GM12878 (cell line): ENCODE measurements at regions not wholly inside any gene's neighbourhood (a gene's known extent, or its start where the extent isn't known, plus 50 kb on each side); places are given as distances from the start of the nearest gene placed in this dataset.
A peak's percentile ranks its signal among the peaks of the same experiment; 100 is the strongest.

Experiments used
- ATAC-seq: fragments of 200-7000 bp; cut with Tn5 transposase; 3 replicates; pipeline ENCODE4 v1.9.1; 2020; ENCODE audit warnings: mild to moderate bottlenecking, moderate library complexity
- BruUV-seq: library from RNA; stranded (reverse); fragments of 400-500 nt; replicated peaks from 2 replicates; lab custom pipeline; 2021; lab: Mats Ljungman, UMichigan
- CTCF ChIA-PET: fragments of 300-600 bp; sonication (Branson Sonifier 250); formaldehyde crosslinking; extraction: SDS; loops from one replicate; lab custom pipeline; 2021; ENCODE audit warnings: inconsistent platforms; lab: Yijun Ruan, JAX
- POLR2A ChIA-PET: fragments of 350-600 bp; formaldehyde crosslinking; extraction: SDS; loops from one replicate; lab custom pipeline; 2021; ENCODE audit warnings: inconsistent platforms; lab: Charles Lee
- RAD21 ChIA-PET: fragments of 300-600 bp; sonication (Branson Sonifier 250); formaldehyde crosslinking; loops from one replicate; lab custom pipeline; 2023; ENCODE audit warnings: antibody characterized with exemption; ENCODE audit not compliant: unreplicated experiment; lab: Charles Lee
- SMC1A ChIA-PET: fragments of 300-600 bp; sonication (Branson Sonifier 250); formaldehyde crosslinking; loops from one replicate; lab custom pipeline; 2023; ENCODE audit not compliant: unreplicated experiment, uncharacterized antibody; lab: Charles Lee
- DNase-seq: peaks from one replicate; pipeline ENCODE4 v3.0.0-alpha.2; 2011; ENCODE audit warnings: low read depth, low spot score
- FAIRE-seq: peaks from 3 replicates; lab custom pipeline; 2011; peaks lifted over from hg19 to GRCh38; lab: Jason Lieb, UNC
- H2AFZ ChIP-seq: 2 replicates; pipeline ENCODE4 v1.6.0; 2011; ENCODE audit warnings: low read depth, low read length, control low read depth; ENCODE audit not compliant: control insufficient read depth
- H3K27ac ChIP-seq: 2 replicates; pipeline ENCODE4 v1.5.1; 2011; ENCODE audit warnings: control low read depth; ENCODE audit not compliant: control insufficient read depth, insufficient read depth
- H3K27me3 ChIP-seq, 2 experiments: replicated peaks in 1 of 2; 2 replicates each; pipeline versions ENCODE4 v1.6.0 to v1.6.1; 2011; ENCODE audit warnings: low read length in 1 of 2; ENCODE audit not compliant: control insufficient read depth in 2 of 2, insufficient read depth in 2 of 2
- H3K36me3 ChIP-seq, 2 experiments: 2 replicates each; pipeline ENCODE4 v1.5.1; 2011; ENCODE audit warnings: low read length in 1 of 2; ENCODE audit not compliant: control insufficient read depth in 2 of 2, insufficient read depth in 2 of 2
- H3K4me1 ChIP-seq: 2 replicates; pipeline ENCODE4 v1.6.1; 2011; ENCODE audit warnings: mild to moderate bottlenecking, low read length, moderate library complexity, mixed read lengths; ENCODE audit not compliant: control insufficient read depth, insufficient read depth
- H3K4me2 ChIP-seq: 2 replicates; pipeline ENCODE4 v1.6.0; 2011; ENCODE audit warnings: control low read depth; ENCODE audit not compliant: control insufficient read depth, insufficient read depth
- H3K4me3 ChIP-seq: fragments of 200-600 bp; sonication (generic); 2 replicates; pipeline ENCODE4 v1.5.1; 2016
- H3K79me2 ChIP-seq: 2 replicates; pipeline ENCODE4 v1.6.0; 2011; ENCODE audit warnings: low read length; ENCODE audit not compliant: control insufficient read depth, insufficient read depth
- H3K9ac ChIP-seq: 2 replicates; pipeline ENCODE4 v1.8.0; 2011; ENCODE audit warnings: low read length, control low read depth, mixed read lengths; ENCODE audit not compliant: control insufficient read depth, insufficient read depth
- H3K9me3 ChIP-seq: replicated peaks from 3 replicates; pipeline ENCODE4 v1.5.1; 2011; ENCODE audit warnings: mild to moderate bottlenecking, low read length; ENCODE audit not compliant: control insufficient read depth, insufficient read depth
- H4K20me1 ChIP-seq: 2 replicates; pipeline ENCODE4 v1.6.0; 2011; ENCODE audit not compliant: control insufficient read depth, insufficient read depth
- CREM ChIP-seq: IDR thresholded peaks from 2 replicates; pipeline ENCODE4 v1.6.1; 2014; ENCODE audit warnings: antibody characterized with exemption, low read depth
- EGR1 ChIP-seq, 2 experiments: IDR thresholded peaks; 1 replicate in 1 of 2; 2 replicates in 1 of 2; pipeline ENCODE4 v1.6.1; 2011 to 2012; ENCODE audit warnings: low read depth in 2 of 2, low read length in 2 of 2, borderline replicate concordance in 1 of 2, mild to moderate bottlenecking in 1 of 2, moderate library complexity in 1 of 2
- KAT2A ChIP-seq: conservative IDR thresholded peaks from 2 replicates; pipeline ENCODE4 v1.6.1; 2011; ENCODE audit warnings: low read depth, low read length; ENCODE audit not compliant: control insufficient read depth
- KDM1A ChIP-seq: fragments of 200-600 bp; sonication (generic); IDR thresholded peaks from 2 replicates; pipeline ENCODE4 v1.6.1; 2016; ENCODE audit warnings: borderline replicate concordance
- MXI1 ChIP-seq: fragments of 150-350 bp; IDR thresholded peaks from 2 replicates; pipeline ENCODE4 v1.6.1; 2011; ENCODE audit warnings: low read depth, mild to moderate bottlenecking, inconsistent platforms, low read length, improper control_type of control experiment
- NFIC ChIP-seq: IDR thresholded peaks from 2 replicates; pipeline ENCODE4 v1.6.1; 2012; ENCODE audit warnings: low read depth, mild to moderate bottlenecking, inconsistent platforms, low read length, moderate library complexity
- PRDM15 ChIP-seq: fragments of 450-650 bp; formaldehyde crosslinking; IDR thresholded peaks from 2 replicates; pipeline ENCODE4 v1.4.0; 2020; ENCODE audit warnings: mild to moderate bottlenecking, moderate library complexity
- RUNX3 ChIP-seq: IDR thresholded peaks from 2 replicates; pipeline ENCODE4 v1.6.1; 2012; ENCODE audit warnings: low read length, inconsistent platforms
- SKIL ChIP-seq: fragments of 450-650 bp; IDR thresholded peaks from 2 replicates; pipeline ENCODE4 v1.6.1; 2017; ENCODE audit warnings: mild to moderate bottlenecking, low read depth, inconsistent platforms; ENCODE audit not compliant: poor library complexity, severe bottlenecking
- SMC3 ChIP-seq: IDR thresholded peaks from 2 replicates; pipeline ENCODE4 v1.6.1; 2011; ENCODE audit warnings: low read length, improper control_type of control experiment, borderline replicate concordance
- ZNF274 ChIP-seq: IDR thresholded peaks from one replicate; pipeline ENCODE4 v1.8.0; 2011; ENCODE audit not compliant: insufficient read length, insufficient read depth
- WGBS: methylation state at CpG from one replicate; pipeline ENCODE4 v1.1.6; 2016; ENCODE audit warnings: low lambda C conversion rate; ENCODE audit not compliant: insufficient replicate concordance, insufficient coverage; ENCODE audit errors: missing lambda C conversion rate; 5-methylcytosine and 5-hydroxymethylcytosine counted together
- in situ Hi-C: fragments of 300-500 bp; cut with MboI; formaldehyde crosslinking; loops from 9 replicates; pipeline ENCODE4 v1.14.3; 2018; ENCODE audit warnings: mixed read lengths
- intact Hi-C: fragments of 100-400 bp; cut with micrococcal nuclease; formaldehyde crosslinking; loops from one replicate; pipeline ENCODE4 v1.14.2; 2022; ENCODE audit not compliant: unreplicated experiment

- TF ChIP-seq PRDM15 (CRISPR knock-in tag) (no peak), KDM1A (no peak), EGR1 (IDR thresholded peaks at IDR 0.05; ENCODE audit: borderline replicate concordance in 1 of 2, low read depth in 2 of 2, low read length in 2 of 2) (no peak), NFIC (no peak)
Measured at GRCh38 chr2:204249437-204249836, 295.8 kb upstream of the PARD3B start (continued).

- H4K20me1 ChIP-seq: no peaks in the 10 kb centered on the region
- H3K4me2 ChIP-seq: no peak overlapping the region
- H3K36me3 ChIP-seq: no peaks in the 10 kb centered on the region
- H2AFZ ChIP-seq: no peak overlapping the region
- RAD21 ChIA-PET: no interaction called here
- H3K9me3 ChIP-seq: no peaks in the 10 kb centered on the region
- H3K4me3 ChIP-seq: no peak overlapping the region
- FAIRE-seq (no peak), ATAC-seq (no peak), DNase-seq (no peak)
- H3K9ac ChIP-seq: no peak overlapping the region
- no TSS peak for BruUV-seq
- 0% methylated on average over 2 of the region's 2 CpGs for WGBS
- no peaks in the 10 kb centered on the region; a peak in 2 of 4 replicates for H3K27me3 ChIP-seq
- intact Hi-C loops (no loop called here), in situ Hi-C loops (no loop called here)
- no peaks in the 10 kb centered on the region for H3K4me1 ChIP-seq
- H3K27ac ChIP-seq: no peak overlapping the region
- POLR2A ChIA-PET: no interaction called here
- TF ChIP-seq SKIL (no peak), KAT2A (no peak), SMC3 (no peak), CREM (no peak), MXI1 (no peak), ZNF274 (no peak), PRDM15 (CRISPR knock-in tag) (no peak), RUNX3 (peak; percentile 18; the same call in 1 of the 2 replicates)
- no peaks in the 10 kb centered on the region for H3K79me2 ChIP-seq
- CTCF ChIA-PET: interaction anchor here (0.8 to 3.5 kb wide), 2 partner anchors 10 to 12 kb away, joined by 4 to 21 read pairs; no protein-coding TSS in a partner anchor
- SMC1A ChIA-PET: interaction anchor here (1.3 kb wide), 1 partner anchor 10 kb away, joined by 3 read pairs; no protein-coding TSS in a partner anchor
Measured at GRCh38 chr2:204250692-204251091, 294.6 kb upstream of the PARD3B start.
